GM23338 (cell line): ENCODE measurements at regions not wholly inside any gene's neighbourhood (a gene's known extent, or its start where the extent isn't known, plus 50 kb on each side); places are given as distances from the start of the nearest gene placed in this dataset.

Source experiments
- CREB1 ChIP-seq: fragments of 250-450 bp; sonication (Bioruptor Pico); IDR thresholded peaks from 2 replicates; pipeline ENCODE4 v1.5.0; 2020; ENCODE audit warnings: low read depth, mild to moderate bottlenecking, moderate library complexity
- CTCF ChIP-seq, 2 experiments: fragments of 200-600 bp in 1 of 2; sonication (generic) in 1 of 2; conservative IDR thresholded peaks; 2 replicates each; pipeline versions ENCODE4 v1.5.1 to v1.6.1; 2016 to 2017; ENCODE audit warnings: antibody characterized with exemption in 2 of 2, low read depth in 2 of 2, mild to moderate bottlenecking in 2 of 2, moderate library complexity in 1 of 2
- EZH2 ChIP-seq: fragments of 200-600 bp; sonication (generic); IDR thresholded peaks from one replicate; pipeline ENCODE4 v1.8.0; 2017; ENCODE audit warnings: antibody characterized with exemption, mild to moderate bottlenecking, low read depth; ENCODE audit not compliant: unreplicated experiment
- EZH2phosphoT487 ChIP-seq: fragments of 200-600 bp; sonication (generic); IDR thresholded peaks from one replicate; pipeline ENCODE4 v1.8.1; 2018; ENCODE audit warnings: antibody characterized with exemption; ENCODE audit not compliant: unreplicated experiment
- JUNB ChIP-seq: IDR thresholded peaks from one replicate; pipeline ENCODE4 v1.6.1; 2016; ENCODE audit warnings: antibody characterized with exemption; ENCODE audit not compliant: unreplicated experiment
- NANOG ChIP-seq: IDR thresholded peaks from 2 replicates; pipeline ENCODE4 v1.6.1; 2016; ENCODE audit warnings: antibody characterized with exemption, borderline replicate concordance
- POLR2AphosphoS5 ChIP-seq: IDR thresholded peaks from 2 replicates; pipeline ENCODE4 v1.6.1; 2016; ENCODE audit warnings: antibody characterized with exemption, low read depth
- STAT1 ChIP-seq: IDR thresholded peaks from one replicate; pipeline ENCODE4 v1.6.1; 2016; ENCODE audit warnings: antibody characterized with exemption; ENCODE audit not compliant: unreplicated experiment
- TF ChIP-seq, protein P1 (sequence below): IDR thresholded peaks from one replicate; pipeline ENCODE4 v1.6.1; 2018; ENCODE audit warnings: antibody characterized with exemption; ENCODE audit not compliant: unreplicated experiment

DNA sequence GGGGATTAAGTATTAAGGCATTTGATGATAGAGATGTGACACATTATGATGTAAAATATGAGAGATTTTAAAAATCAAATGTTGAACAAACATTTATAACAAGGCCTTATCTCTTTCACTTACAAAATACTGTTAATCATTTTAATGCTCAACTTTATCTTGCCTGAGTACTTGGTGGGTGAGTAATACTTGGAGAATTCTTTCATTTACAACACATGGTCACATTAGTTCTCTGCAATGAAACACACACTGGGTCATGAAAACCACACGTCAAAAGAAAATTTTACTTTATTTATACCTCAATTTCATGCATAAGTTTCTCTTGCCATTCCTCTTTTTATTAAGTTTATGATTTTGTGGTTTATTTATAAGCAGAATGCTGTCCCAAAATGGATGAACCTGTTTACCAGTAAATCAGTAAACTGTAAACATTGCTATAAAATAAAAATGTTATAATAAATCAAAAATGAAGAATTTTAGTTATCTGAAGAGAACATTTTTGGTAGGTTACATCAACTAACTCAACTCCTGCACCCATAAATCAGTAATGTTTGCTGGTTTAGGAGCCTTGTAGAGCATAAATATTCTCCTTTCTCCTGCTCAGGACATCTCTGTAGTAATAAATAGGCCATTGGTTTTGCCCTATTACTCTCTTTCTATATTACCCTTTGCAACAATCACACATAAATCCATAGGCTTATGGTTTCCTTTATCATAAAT lies 233.5 kb upstream of the NLGN4Y start:
- no peak for TF ChIP-seq CTCF (conservative IDR thresholded peaks at IDR 0.05; ENCODE audit: low read depth in 2 of 2)
- no peak for TF ChIP-seq POLR2AphosphoS5
- no peak for TF ChIP-seq EZH2
- no peak for TF ChIP-seq NANOG
- TF ChIP-seq STAT1 = no peak
- TF ChIP-seq EZH2phosphoT487 = no peak
- no peak for TF ChIP-seq CREB1
- TF ChIP-seq, protein P1, sequence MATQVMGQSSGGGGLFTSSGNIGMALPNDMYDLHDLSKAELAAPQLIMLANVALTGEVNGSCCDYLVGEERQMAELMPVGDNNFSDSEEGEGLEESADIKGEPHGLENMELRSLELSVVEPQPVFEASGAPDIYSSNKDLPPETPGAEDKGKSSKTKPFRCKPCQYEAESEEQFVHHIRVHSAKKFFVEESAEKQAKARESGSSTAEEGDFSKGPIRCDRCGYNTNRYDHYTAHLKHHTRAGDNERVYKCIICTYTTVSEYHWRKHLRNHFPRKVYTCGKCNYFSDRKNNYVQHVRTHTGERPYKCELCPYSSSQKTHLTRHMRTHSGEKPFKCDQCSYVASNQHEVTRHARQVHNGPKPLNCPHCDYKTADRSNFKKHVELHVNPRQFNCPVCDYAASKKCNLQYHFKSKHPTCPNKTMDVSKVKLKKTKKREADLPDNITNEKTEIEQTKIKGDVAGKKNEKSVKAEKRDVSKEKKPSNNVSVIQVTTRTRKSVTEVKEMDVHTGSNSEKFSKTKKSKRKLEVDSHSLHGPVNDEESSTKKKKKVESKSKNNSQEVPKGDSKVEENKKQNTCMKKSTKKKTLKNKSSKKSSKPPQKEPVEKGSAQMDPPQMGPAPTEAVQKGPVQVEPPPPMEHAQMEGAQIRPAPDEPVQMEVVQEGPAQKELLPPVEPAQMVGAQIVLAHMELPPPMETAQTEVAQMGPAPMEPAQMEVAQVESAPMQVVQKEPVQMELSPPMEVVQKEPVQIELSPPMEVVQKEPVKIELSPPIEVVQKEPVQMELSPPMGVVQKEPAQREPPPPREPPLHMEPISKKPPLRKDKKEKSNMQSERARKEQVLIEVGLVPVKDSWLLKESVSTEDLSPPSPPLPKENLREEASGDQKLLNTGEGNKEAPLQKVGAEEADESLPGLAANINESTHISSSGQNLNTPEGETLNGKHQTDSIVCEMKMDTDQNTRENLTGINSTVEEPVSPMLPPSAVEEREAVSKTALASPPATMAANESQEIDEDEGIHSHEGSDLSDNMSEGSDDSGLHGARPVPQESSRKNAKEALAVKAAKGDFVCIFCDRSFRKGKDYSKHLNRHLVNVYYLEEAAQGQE = no peak
- TF ChIP-seq JUNB = no peak
